Right renal cortex interstitium (tissue), 3 donors: ENCODE measurements at regions not wholly inside any gene's neighbourhood (a gene's known extent, or its start where the extent isn't known, plus 50 kb on each side); places are given as distances from the start of the nearest gene placed in this dataset.

ENCODE experiments used
- DNase-seq, 3 donors: peaks; one replicate each; pipeline ENCODE4 v3.0.0-alpha.2; 2013; ENCODE audit warnings: low read depth in 3 of 3, low spot score in 2 of 3

- DNase-seq = no peak
These were observed 740.1 kb upstream of the GRM7 start for GRCh38 chr3:6120786-6121185.

DNA sequence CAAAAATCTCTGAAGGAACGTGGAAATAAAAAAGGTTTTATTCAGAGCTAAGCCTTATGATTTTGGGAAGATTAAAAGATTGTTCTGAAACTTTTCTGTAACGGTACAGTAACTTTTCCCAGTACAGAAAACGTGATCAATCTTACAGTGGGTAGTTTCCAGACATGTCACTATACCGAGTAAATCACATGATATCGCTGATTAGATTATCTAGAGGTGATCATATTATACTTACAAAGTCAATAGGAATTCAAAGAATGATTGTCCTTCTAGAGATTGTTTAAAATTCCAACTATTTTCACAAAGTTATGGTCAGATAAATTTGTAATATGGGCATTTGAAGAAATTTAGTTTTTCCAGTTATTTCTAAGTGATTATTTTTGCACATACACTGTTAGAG, 736.0 kb upstream of the GRM7 start:
- DNase-seq = no peak

DNA sequence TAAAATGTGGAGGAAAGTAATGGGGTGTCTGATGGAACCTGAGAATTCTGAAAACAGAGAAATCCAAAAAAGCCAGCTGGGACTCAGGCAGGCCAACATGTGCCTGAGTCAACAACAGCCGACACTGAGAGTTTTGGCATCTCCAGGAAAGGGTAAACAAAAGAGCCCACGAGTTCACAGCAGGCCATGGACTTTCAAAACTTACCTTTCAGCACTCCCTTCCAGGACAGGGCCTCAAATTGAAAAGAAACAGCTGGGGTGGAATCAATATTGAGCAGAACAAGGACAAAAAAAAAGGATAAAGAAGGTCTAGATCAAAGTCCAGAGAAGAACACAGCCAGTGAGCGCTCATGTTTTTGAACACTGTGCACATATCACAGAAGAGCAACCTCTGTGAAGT, 735.4 kb upstream of the GRM7 start:
- DNase-seq = no peak

GRCh38 chr3:6132684-6133432, 728.1 kb upstream of the GRM7 start:
- no peak for DNase-seq

- no peak for DNase-seq
These were observed 718.2 kb upstream of the GRM7 start for GRCh38 chr3:6142707-6143106.

- no peak for DNase-seq
These were observed 713.0 kb upstream of the GRM7 start for GRCh38 chr3:6147883-6148282.

DNA sequence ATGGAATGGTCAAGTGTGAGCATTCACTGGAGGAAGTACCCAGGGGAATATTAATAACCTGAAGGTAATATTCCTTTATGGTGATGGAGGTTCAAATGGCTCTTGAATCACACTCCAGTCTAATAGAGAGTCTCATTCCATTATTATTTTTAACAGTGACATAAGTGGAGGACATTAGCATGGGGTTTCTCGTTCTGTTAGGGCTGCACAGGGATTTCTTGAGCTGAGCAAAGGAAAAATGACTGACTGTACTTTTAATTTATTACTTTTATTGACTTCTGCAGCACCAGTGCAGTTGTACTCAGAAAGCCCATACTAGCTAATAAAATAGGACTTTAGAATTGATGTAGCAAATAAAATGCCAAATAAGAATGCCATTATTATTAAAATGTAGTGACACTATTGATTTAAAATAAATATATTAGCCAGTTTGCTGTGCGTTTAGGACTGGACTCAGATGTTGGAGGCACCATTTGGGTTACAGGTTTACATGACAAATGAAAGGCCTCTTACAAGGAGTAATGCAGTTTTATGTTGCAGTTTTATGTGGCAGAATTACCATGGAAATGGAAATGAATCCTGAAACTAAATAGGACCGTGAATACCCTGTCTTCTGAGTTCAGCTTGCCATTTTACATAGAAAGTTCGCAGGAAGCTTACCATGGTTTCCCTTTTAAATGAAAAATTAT, 705.1 kb upstream of the GRM7 start:
- DNase-seq = no peak

GRCh38 chr3:6165951-6166350, 695.0 kb upstream of the GRM7 start:
- no peak for DNase-seq

GRCh38 chr3:6168256-6168655, 692.7 kb upstream of the GRM7 start:
- no peak for DNase-seq

DNA sequence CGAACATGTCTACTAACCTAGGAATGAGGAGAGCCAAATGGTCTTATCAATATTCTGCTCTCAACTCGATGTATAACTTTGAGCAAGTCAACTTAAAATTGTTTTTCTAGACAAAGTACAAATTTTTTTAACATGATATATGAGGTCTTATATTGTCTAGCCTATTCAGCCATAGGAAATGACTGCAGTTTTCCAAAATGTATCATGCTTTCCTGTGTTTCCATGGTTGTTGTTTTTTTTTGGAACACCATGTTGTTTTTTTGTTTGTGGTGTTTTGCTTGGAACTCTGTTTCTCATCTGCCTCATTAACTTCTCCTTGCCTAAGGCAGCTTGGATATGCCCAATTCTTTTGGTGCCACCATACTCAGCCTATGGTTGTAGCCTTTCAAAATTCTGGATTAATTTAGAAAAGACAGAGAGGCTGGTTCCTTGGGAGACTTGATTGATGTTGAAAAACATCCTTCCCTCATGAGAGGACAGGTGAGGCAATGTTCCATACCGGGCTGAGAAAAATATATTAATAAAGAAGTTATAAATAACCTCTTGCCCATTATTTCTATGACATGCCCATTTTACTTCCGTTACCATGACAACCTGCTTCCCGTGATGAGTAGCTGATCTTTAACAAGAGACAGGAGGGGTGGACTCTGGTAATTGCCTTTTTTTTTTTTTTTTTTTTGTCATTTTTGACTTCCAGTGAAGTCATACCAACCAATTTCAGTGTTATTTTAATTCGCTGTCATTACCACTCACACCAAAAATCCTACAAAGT, 687.9 kb upstream of the GRM7 start:
- no peak for DNase-seq

DNA sequence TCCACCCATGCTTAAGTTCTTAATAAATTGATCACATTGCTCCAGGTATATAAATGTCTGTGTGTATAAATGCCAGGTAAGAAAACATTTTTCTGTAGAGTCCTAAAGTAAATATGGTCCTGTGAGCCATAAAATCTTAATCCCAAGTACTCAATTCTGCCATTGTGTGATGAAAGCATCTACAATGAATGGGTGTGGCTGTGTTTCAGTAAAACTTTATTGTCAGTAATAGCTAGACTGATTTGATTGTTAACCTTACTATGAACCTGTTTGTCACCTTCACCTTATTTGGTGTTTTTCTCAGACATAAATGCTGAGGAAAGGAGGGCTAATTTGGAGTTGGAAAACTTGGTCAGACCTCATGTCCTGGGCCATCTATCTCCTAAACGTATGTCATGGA, 683.5 kb upstream of the GRM7 start:
- no peak for DNase-seq

GRCh38 chr3:6179761-6180160, 681.2 kb upstream of the GRM7 start:
- no peak for DNase-seq

GRCh38 chr3:6180171-6180570, 680.7 kb upstream of the GRM7 start:
- no peak for DNase-seq

DNA sequence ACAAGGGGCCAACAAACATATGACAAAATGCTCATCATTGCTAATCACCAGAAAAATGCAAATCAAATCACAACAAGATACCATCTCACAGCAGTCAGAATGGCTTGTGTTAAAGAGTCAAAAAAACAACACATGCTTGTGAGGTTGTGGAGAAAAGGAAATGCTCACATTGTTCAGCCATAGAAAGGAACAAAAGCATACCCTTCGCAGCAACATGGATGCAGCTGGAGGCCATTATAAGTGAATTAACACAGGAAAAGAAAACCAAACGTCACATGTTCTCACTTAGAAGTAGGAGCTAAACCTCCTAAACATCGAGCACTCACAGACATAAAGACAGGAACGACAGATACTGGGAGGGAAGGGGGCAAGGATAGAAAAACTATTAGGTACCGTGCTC, 678.4 kb upstream of the GRM7 start:
- no peak for DNase-seq

- no peak for DNase-seq
These were observed 678.0 kb upstream of the GRM7 start for GRCh38 chr3:6182909-6183308.

GRCh38 chr3:6189384-6189783, 671.5 kb upstream of the GRM7 start:
- no peak for DNase-seq

DNA sequence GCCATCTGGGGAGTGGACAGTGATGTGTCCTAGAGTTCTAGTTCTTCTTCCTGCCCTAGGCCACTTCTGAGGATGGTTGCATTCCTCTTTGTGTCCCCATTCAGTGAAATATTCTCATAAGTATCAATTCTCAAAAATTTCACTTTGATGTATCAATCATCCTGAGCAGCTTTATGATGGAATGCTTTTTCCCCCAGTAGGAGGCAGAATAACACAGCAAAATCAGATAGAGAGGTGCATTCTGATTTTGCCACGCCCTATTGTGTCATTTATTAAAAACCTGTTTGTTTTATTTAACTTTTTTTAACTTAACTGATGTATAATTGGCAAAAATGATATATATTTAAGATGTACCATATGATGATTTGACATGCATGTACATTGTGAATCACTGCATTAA, 656.0 kb upstream of the GRM7 start:
- DNase-seq = no peak

DNA sequence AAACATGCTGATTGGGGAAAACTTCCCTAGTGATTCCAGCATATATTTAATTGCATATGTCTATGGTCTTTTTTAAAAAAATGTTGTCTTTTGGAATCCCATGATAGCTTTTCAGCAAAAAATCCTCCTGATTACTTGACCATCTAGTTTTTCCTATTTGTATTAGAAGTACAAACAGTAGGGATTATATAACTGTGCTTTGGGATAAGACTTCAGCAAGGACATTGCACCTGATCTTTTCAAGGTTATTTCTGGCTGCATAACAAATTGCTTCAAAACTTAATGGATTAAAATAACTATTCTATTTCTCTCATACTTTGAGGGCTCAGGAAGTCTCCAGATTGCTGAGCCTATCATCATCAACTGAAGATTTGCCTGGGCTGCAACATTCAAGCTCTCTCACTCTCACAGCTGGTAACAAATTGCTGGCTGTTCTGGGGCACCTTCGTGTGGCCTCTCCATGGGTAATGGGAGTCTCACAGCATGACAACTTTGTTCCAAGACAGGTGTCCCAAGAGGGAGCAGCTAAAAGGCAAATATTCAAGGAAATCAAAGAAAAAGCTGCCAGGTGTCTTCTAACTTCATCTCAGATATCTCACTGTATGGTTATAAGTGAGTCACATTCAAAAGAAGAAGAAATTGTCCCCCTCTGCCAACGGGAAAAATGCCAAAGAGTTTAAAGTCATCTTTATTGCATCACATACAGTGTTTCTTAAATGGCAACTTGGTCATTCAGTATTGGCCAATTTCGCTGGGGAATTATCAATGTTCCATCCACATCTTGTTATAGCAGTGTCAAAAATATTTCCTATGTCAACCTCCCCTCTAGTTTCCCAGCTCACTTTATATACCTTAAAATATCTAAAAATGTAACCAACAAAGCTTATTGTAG, 644.5 kb upstream of the GRM7 start:
- no peak for DNase-seq

- no peak for DNase-seq
These were observed 640.5 kb upstream of the GRM7 start for GRCh38 chr3:6220447-6220846.

- no peak for DNase-seq
These were observed 638.8 kb upstream of the GRM7 start for GRCh38 chr3:6222069-6222468.

- no peak for DNase-seq
These were observed 637.3 kb upstream of the GRM7 start for GRCh38 chr3:6223572-6223971.
